Epithelial cell of esophagus (primary cell): ENCODE measurements at regions not wholly inside any gene's neighbourhood (a gene's known extent, or its start where the extent isn't known, plus 50 kb on each side); places are given as distances from the start of the nearest gene placed in this dataset.

Experiments
- DNase-seq: peaks from one replicate; pipeline ENCODE4 v3.0.0; 2010; ENCODE audit warnings: low read depth
- H3K4me3 ChIP-seq: 2 replicates; pipeline ENCODE4 v1.5.1; 2011; ENCODE audit warnings: mild to moderate bottlenecking, low read length, control low read depth
- TF ChIP-seq, protein P1 (sequence below): IDR thresholded peaks from 2 replicates; pipeline ENCODE4 v1.5.1; 2011; ENCODE audit warnings: low read depth, mild to moderate bottlenecking, low read length, control low read depth, inconsistent platforms; ENCODE audit not compliant: insufficient read depth; ENCODE audit errors: missing control alignments

DNA sequence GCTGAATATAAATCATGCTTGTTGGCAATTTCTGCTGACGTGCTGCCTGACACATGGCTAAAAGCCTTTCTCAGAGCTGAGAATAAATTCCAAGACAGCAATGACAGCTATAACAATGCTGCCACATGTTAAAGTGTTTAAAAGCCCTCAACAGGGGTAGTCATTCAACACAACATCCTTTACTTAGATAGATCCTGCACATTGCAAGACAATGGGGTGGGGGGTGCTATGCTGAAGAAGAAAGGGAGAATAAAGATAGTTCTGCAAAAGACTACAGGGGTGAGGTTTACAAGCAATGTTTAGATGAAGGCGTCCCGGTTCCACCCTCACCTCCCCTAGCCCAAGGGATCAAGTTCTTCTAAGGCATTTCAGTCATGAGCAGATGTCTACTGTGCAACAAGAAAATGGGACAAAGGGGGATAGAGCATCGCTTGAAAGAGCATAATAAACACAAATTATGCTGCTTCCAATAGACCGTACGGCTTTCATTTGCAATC, 291.0 kb upstream of the ACVR2A start:
- TF ChIP-seq, protein P1, sequence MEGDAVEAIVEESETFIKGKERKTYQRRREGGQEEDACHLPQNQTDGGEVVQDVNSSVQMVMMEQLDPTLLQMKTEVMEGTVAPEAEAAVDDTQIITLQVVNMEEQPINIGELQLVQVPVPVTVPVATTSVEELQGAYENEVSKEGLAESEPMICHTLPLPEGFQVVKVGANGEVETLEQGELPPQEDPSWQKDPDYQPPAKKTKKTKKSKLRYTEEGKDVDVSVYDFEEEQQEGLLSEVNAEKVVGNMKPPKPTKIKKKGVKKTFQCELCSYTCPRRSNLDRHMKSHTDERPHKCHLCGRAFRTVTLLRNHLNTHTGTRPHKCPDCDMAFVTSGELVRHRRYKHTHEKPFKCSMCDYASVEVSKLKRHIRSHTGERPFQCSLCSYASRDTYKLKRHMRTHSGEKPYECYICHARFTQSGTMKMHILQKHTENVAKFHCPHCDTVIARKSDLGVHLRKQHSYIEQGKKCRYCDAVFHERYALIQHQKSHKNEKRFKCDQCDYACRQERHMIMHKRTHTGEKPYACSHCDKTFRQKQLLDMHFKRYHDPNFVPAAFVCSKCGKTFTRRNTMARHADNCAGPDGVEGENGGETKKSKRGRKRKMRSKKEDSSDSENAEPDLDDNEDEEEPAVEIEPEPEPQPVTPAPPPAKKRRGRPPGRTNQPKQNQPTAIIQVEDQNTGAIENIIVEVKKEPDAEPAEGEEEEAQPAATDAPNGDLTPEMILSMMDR, result no peak
- H3K4me3 ChIP-seq, result no peak overlapping the region

DNA sequence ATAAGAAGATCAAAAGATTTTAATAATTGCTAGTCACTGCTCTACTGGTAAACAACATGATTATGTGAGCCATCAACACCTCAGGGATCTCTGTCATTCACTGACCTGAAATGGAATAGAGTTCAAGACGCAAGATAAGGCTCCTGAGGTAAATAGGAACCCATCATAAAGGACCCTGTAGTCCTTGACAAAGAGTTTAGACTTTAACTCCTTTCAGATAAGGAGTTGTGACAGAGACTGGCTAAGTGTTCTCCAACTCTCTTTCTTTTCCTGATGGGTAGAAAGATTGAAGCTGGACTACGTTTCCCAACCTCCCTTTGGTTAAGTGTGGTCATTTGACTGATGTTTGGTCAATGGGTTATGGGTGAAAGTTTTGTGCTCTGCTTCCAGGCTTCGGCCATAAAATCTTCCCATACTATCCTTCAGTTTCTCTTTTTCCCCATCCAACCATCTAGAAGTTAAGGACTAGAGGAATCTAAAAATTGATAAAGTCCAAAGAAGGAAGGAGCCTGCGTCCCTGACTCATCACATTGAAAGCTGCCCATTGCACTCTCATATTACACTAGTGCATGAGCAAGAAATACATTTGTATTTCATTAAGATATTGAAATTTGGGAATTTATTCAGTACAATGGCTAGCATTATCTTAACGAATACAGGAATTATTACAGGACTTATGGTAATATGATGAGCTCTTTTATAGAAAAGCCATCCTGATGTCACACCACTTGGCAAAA, 293.7 kb upstream of the ACVR2A start:
- H3K4me3 ChIP-seq, result no peak overlapping the region
- no peak for DNase-seq

More for the DNA sequence above, 291.0 kb upstream of the ACVR2A start:
- DNase-seq, result no peak

DNA sequence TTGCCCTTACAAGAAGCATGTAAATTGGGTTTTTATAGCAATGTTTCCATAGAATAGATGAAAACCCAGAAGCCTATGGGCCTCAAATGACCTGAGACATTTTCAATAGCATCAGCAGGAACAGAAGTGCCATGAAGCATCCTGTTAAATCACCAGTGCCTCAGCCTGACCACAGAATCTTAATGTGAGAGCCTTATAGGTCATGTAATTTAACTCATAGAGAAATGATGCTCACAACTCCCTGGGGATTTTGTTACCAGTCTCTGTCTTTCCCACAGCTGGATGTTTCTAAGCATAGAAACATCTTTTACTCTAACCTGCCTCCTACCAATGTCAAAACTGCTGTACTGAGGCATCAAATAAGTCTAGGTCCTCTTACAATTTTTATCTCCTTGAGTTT, 295.8 kb upstream of the ACVR2A start:
- TF ChIP-seq, protein P1, result no peak
- no peak overlapping the region for H3K4me3 ChIP-seq
- no peak for DNase-seq

More for the DNA sequence above, 293.7 kb upstream of the ACVR2A start:
- TF ChIP-seq, protein P1, result no peak

DNA sequence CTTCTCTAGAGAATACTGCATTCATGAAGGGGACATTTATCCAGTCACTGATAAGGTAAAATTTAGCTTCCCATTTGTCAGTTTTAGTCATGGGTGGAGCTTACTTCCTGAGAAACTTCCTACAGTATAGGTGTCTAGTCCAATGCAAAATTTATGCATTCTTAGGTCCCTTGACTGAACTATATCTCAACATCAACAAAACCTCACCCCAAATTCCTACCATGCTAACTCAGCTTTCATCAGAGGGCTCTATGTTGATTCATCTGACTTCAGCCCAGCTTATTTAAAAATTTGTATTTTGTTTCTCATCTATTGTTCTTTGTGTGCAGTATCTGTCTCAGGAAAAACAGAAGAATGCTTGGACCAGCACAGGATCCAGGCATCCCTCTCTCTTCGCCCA, 296.4 kb upstream of the ACVR2A start:
- TF ChIP-seq, protein P1, result no peak
- no peak for DNase-seq
- no peak overlapping the region for H3K4me3 ChIP-seq

DNA sequence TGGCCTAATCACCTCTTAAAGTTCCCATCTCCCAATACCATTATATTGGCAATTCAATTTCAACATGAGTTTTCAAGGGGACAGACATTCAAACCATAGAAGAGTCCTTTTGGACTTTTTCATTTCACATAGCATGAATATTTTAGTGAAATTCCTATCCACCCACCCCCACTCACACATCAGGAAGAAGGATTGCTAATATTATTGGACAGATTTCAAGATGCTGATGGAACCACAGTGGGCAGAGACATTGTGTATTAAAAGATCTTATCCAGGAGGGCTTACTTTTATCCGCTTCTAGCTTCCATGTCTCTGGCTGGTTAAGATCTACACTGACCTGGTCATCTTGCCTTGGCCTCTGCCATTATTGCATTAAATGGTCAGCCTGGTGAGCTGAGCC, 297.4 kb upstream of the ACVR2A start:
- DNase-seq, result no peak
- H3K4me3 ChIP-seq, result no peak overlapping the region
- TF ChIP-seq, protein P1, result no peak

DNA sequence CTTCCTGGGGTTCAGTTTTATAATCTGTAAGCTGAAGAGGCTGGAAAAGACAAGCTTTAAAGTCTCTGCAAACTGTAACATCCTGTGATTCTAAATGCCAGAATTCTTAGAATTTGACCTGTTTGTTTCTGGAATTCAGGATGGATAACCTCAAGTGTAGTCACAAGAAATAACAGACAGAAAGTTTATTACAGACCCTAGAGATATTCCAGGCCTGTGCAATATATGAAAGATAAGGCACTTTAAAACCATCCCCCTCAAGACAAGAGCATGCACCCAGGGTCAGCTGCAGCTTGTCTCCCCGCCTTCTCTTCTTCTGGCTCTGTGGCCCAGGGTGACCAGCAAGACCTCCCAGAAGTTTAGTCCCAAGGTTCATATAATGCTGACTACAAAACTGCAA, 298.7 kb upstream of the ACVR2A start:
- TF ChIP-seq, protein P1, result no peak
- no peak for DNase-seq
- no peak overlapping the region for H3K4me3 ChIP-seq

DNA sequence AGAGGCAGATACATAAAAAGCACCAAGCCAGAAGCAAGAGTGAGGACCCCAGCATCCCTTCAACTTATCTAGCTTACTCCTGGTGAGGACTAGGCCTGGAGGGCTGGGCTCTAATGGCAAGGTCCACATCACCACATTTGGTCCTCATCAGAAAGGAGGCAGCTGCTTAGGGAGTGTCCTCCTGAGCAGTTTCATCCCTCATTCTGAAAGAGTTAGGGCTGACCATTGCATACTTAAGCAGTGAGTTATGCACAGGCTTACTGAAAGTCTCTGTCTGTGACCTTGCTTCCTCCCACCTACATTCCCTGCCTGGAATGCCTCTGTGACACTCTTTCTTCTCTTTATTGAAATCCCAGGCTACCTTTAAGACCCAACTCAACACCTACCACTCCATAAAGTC, 301.8 kb upstream of the ACVR2A start:
- no peak overlapping the region for H3K4me3 ChIP-seq
- DNase-seq, result peak; percentile 35
- TF ChIP-seq, protein P1, result no peak
